NCI-H146 (cell line): ENCODE measurements at regions not wholly inside any gene's neighbourhood (a gene's known extent, or its start where the extent isn't known, plus 50 kb on each side); places are given as distances from the start of the nearest gene placed in this dataset.

Experiments
- DNase-seq: peaks from one replicate; lab custom pipeline; 2025; lab: John Stamatoyannopoulos, UW

- DNase-seq, result no peak
Measured at GRCh38 chr7:42617071-42617765, 294.7 kb downstream of the C7orf25 start.

- no peak for DNase-seq
Measured at GRCh38 chr7:42614636-42615035, 297.2 kb downstream of the C7orf25 start.

DNA sequence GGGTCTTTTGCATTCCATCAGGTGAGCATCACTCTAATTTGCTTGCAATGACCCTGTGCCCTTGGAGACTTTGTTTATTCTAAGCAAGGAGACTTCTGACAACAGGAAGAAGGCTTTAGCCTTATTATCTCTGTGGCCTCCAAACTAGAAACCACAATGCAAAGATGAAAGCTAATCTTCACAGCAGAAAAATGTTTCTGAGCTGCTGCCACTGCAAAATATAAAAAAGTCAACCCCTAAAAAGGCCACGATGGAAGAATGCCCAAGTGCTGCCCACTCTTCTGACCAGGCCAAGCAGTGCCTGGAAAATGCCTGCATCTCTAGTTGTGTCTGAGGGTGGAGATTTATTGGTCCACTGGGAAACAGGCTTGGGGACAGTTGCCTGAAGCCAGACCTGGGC, 299.9 kb downstream of the C7orf25 start:
- no peak for DNase-seq

DNA sequence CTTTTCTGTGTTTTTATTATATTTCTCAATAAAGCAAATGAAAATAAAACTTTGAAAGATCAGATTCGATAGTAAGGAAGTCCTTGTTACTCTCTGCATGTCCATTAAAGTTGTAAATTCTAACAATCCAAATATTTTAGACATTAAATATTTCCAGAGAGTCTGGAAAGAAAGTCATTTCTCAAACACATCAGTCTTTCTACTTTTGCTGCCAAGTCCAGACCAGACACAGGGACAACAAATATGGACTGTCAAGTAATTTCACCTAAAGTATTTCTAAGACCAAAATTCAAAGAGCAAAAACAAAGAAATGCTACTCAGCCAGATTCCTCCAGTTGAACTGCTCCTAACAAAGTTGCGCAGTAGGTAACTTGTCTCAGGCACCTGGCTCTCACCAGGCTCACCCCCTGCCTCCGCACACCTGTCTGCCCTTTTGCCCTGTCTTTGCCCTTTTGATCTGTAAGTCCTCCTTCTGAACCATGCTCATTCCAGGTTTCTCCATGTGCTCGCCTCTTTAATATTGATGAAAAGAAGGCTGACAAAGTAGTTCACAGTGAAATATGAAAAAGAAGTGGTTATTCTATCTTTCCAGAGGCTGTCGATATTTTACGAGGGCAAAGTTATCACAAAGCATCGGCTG, 300.5 kb downstream of the C7orf25 start:
- DNase-seq, result no peak

- no peak for DNase-seq
Measured at GRCh38 chr7:42606193-42606905, 305.5 kb downstream of the C7orf25 start.

DNA sequence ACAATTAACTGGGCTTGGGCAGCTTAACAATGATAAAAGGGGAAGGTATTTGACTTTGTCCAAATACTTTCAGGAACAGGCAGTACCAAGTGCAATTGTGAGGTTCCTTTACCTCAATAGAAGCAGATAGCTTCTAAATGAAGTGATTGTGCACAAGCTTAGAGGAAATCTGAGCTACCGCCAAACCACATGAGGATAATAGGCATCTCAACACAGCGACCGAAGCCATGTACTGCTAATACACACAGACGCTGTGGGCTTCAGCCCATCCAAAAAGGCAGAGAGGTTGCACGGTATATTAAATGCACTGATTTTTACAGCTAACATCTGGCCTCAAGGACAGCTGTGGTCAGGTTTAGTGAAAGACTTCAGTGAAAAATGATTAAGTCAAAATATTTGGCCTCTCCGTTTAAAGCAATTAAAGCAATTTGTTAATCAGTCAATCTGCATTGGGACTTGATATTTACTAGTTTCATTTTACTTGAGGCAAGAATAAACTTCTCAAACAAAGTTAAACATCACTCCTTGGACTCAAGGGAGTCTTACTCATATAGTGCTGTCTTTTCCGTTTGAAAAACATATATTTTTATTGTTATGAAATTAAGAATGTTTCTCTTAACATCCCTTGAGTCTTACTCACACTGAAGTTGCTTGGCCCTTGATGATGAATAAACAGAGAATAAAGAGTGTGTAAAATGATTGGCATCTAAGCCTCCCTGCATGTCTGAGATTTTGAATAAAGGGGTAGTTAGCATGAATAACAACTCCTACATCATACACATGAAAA, 306.3 kb downstream of the C7orf25 start:
- DNase-seq, result no peak

GRCh38 chr7:42603496-42603895, 308.4 kb downstream of the C7orf25 start:
- no peak for DNase-seq

- DNase-seq, result no peak
Measured at GRCh38 chr7:42597300-42597699, 314.6 kb downstream of the C7orf25 start.

GRCh38 chr7:42596737-42597136, 315.1 kb downstream of the C7orf25 start:
- no peak for DNase-seq

- no peak for DNase-seq
Measured at GRCh38 chr7:42593860-42594259, 318.0 kb downstream of the C7orf25 start.

- DNase-seq, result no peak
Measured at GRCh38 chr7:42590771-42591310, 321.0 kb downstream of the C7orf25 start.

DNA sequence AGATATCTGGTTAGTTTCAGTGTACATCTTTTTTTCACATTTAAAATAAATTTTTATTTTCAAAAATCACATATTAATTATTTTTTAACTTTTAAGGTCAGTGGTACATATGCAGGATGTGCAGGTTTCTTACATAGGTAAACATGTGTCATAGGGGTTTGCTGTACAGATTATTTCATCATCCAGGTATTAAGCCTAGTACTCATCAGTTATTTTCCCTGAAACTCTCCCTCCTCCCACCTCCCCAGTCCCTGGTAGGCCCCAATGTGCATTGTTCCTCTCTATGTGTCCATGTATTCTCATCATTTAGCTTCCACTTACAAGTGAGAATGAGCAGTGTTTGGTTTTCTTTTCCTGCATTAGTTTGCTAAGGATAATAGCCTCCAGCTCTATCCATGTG, 323.0 kb downstream of the C7orf25 start:
- DNase-seq, result no peak

- DNase-seq, result no peak
Measured at GRCh38 chr7:42587806-42588205, 324.1 kb downstream of the C7orf25 start.

GRCh38 chr7:42580061-42580460, 331.8 kb downstream of the C7orf25 start:
- DNase-seq, result no peak

- no peak for DNase-seq
Measured at GRCh38 chr7:42575171-42575570, 336.7 kb downstream of the C7orf25 start.

GRCh38 chr7:42574685-42575084, 337.2 kb downstream of the C7orf25 start:
- no peak for DNase-seq

DNA sequence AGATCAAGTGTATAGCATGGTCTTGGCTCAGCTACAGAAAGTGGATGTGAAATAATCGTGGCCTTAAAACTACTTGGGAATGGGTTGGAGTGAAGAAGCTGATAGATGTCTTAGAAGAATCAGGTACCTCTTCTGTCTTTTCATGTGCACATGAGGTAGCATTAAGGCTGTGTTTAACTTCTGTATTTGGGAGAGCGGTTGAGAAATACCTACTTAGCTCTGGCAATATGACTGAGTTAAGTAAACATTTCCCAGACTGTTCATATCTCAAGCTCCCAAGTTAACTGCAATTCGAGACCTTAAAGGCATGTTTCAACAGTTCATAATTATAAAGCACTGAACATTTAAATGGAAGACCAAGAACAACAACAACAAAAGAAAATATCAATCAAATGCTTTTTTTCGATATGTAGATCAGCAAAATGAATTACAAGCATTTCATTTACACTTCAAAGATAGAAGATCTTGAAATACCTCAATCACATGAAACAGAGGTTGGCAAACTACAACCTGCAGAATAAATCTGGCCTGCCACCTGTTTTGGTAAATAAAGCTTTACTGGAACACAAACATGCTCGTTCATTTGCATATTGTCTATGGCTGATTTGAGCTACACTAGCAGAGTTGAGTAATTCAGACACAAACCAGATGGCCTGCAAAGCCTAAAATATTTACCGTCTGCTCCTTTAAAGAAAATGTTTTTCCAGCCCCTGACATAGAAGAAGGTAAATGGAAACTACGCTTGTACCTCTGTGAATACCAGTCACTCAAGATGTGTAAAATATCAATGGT, 337.1 kb upstream of the GLI3 start:
- DNase-seq, result no peak

- DNase-seq, result no peak
Measured at GRCh38 chr7:42572561-42572960, 335.6 kb upstream of the GLI3 start.

DNA sequence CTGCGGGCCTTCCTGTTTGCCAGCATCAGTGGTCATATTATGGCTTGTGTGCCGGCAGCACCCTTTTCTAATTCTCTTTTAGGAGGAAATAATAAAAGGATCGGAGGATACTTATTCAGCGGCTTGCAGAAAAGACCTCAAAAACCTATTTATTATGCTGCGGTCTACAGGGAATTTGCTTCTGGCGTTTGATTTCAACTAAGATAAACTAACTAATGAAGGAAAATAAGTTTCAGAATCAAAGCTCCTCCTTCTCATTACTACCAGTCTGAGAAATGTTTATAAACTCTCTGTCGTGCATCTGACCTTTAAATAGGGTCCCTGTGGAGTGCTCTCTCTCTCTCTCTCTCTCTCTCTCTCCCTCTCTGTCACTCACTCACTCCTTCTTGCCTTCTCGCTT, 335.0 kb upstream of the GLI3 start:
- no peak for DNase-seq

- DNase-seq, result no peak
Measured at GRCh38 chr7:42570944-42571343, 333.9 kb upstream of the GLI3 start.

GRCh38 chr7:42567051-42567450, 330.0 kb upstream of the GLI3 start:
- no peak for DNase-seq
